NCI-H2029 (cell line): ENCODE measurements at regions not wholly inside any gene's neighbourhood (a gene's known extent, or its start where the extent isn't known, plus 50 kb on each side); places are given as distances from the start of the nearest gene placed in this dataset.

Experiments used
- DNase-seq: peaks from one replicate; lab custom pipeline; 2025; lab: John Stamatoyannopoulos, UW

GRCh38 chr12:3991798-3992580 is 118.8 kb upstream of the PARP11 start:
- no peak for DNase-seq

- DNase-seq: no peak
Measured at GRCh38 chr12:3990501-3991280, 117.5 kb upstream of the PARP11 start.

GRCh38 chr12:3989218-3989550 is 116.0 kb upstream of the PARP11 start:
- DNase-seq: no peak

DNA sequence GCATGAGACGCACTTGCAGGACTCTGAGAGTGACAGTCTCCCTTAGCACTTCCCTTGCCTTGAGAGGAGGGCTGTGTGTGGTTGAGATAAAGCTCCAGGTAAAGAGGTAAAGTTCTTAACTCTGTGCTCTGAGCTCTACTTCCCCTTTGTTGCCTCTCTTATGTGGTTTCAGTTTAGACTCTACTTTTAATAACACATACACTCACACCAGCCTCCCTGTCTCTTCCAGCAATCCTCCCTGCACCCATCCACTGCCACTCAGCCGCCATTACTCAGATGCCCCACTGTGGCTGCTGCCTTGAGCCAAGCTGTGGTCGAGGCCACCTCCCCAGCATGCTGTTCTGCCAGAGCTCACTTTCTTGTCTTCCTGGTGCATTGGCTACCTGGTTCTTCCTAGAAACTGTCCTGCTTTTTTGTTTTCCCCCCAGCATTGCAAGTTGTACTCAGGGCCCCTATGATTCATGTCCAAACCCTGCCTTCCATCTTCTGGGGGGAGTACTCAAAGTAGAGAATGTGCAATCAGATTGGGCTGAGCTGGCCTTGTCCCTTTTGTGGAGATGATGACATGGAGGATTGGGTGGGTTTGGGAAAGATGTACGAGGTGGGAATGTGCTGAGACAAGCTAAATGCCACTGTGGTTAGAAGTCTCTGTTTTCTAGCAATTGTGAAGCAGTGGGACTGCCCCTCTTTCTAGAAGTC is 115.5 kb upstream of the PARP11 start:
- no peak for DNase-seq

- no peak for DNase-seq
Measured at GRCh38 chr12:3987571-3987970, 114.4 kb upstream of the PARP11 start.

DNA sequence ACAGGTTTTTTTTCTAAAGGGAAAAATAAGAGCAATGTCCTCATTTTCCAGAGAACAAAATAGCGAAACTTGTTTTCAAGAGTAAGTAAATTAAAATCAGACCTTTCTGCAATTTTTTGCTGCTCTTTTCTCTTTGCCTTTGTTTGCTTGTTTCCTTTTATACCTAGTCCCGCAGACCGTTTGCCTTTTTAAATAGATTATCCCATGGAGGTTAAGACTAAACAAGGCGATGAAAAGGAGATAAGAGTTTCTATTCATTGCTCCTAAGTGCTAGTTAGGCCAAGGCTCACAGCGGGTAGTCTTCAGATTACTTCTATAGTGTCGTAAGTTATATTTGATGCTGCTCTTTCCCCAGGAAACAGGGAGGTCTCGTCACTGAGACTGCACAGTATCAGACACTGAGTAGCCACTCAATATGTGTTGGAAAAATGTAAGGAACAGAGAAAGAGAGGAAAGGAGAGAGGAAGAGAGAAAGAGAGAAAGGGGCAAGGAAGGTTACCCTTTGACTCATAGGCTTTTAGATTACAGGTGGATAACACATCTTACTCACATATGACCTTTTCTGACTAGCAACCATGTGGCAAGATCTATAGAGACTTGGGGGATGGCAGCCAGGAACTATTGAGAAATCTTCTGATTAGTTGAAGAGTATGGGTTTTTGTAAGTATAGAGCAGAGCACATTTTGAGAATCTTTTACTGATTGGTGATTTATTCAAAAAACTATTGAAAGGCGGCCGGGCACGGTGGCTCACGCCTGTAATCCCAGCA is 107.5 kb upstream of the PARP11 start:
- no peak for DNase-seq

GRCh38 chr12:3977621-3978020 is 104.4 kb upstream of the PARP11 start:
- no peak for DNase-seq

DNA sequence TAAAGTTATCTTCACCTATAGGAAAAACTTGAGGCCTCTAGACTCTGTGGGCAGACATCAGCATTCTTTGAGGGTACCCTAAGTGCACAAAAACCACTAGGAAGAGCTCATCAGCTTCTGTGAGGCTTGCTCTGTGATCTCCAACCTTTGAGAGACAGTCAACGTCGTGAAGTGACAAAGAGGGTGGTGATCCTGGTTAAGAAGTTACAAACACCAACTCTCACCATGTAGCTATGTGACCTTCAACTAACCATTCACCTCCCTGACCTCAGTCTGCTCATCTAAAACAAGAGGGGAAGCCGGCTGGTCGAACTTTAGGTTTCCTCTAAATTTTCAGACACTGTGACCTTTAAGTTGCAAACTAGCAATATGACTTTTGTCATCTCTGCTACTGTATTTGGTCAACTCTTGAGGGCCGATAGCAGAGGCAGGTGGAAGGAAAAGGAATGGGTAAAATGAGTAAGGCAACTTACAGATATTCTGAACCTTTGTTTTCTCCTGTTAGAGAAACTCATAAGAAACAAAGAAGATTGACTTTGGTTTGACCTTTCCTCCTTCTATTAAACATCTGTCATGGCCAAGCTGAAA is 103.2 kb upstream of the PARP11 start:
- no peak for DNase-seq

- DNase-seq: no peak
Measured at GRCh38 chr12:3975652-3976051, 102.5 kb upstream of the PARP11 start.

- DNase-seq: no peak
Measured at GRCh38 chr12:3974883-3975282, 101.7 kb upstream of the PARP11 start.

- DNase-seq: no peak
Measured at GRCh38 chr12:3973973-3974644, 100.9 kb upstream of the PARP11 start.

GRCh38 chr12:3973269-3973884 is 100.2 kb upstream of the PARP11 start:
- DNase-seq: no peak

GRCh38 chr12:3972576-3972975 is 99.4 kb upstream of the PARP11 start:
- DNase-seq: no peak

- no peak for DNase-seq
Measured at GRCh38 chr12:3968523-3968922, 95.3 kb upstream of the PARP11 start.

- no peak for DNase-seq
Measured at GRCh38 chr12:3967556-3968160, 94.5 kb upstream of the PARP11 start.

DNA sequence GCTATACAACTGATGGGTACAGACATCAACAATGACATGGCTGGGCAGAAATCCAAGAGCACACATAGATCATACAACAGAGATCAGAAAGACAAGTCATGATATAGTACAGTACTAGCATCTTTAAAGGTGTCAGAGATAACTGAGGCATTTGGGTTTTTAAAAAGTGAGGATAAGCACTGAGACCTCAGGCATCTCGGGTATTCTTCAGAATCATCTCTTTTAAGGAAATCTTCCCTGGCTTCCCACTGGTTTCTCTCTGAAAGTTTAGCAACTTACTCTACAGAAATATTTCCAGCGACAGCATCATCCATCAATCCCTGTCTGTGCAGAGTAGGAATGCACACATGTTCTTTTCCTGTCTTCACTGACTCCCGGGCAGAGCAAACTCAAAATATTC is 93.2 kb upstream of the PARP11 start:
- no peak for DNase-seq

DNA sequence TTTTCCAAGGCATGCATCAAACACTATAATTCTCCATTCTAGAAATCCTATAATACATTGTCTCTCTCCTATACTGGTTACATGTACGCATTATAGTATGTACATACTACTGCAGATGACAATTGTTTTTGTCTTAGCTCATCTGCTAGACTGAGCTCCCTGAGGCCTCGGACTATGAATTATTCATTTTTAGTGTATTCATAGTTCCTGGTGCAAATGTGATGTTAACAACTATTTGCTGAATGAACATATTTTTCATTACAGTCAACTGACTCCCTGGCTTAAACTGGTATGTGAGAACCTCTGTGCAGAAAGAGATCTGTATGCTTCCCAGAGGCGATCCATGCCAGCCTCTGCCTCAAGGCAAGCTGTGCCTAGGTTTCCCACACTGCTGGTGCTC is 91.8 kb upstream of the PARP11 start:
- DNase-seq: no peak

GRCh38 chr12:3964439-3964838 is 91.2 kb upstream of the PARP11 start:
- DNase-seq: no peak

DNA sequence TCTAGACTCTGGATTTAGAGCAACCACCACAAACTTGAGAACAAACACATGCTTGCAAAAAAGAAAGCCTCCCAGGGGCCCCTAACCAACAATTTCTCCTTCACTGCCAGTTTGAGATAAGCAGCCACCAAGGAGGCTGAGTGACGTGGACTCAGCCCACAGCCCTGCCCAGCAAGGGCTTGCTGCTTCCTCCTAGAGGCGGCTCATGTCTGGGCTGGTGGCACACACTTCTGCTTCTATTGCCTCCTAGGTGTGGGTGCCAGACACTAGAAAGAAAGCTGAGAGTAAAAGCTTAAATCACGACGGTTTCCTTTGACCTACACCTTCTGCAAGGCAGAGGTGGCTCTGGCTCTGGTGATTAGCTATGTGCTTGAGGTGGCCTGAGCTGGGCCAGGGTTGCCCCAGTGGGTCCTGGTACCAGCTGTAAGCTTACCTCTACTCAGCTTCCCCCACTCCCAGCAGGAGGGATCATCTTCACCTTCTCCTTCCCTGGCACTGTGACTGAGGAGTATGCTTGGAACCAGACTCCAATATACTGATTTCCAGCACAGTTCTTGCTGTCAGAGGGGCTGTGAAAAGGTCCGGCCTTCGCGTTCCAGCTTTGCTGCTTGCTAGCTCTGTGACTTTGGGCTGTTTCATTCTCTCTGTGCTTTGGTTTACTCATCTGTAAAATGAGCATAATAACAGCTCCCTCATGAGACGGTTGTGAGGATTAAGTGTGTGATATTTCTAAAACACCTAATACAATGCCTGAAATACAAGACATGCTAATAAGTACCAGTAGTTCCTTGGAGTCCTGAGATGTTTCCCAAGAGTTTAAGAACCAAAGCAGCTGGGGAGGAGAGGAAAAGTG is 89.7 kb upstream of the PARP11 start:
- no peak for DNase-seq
